ENCODE measurements at regions not wholly inside any gene's neighbourhood (a gene's known extent, or its start where the extent isn't known, plus 50 kb on each side); places are given as distances from the start of the nearest gene placed in this dataset.

GRCh38 chr6:21845018-21845417 is 251.5 kb downstream of the SOX4 start:
- DNase-seq, result no peak
- no peak overlapping the region for H3K27ac ChIP-seq

GRCh38 chr6:21845439-21846140 is 252.0 kb downstream of the SOX4 start:
- H3K36me3 ChIP-seq (replicated peaks), result no peaks in the 10 kb centered on the region
- in situ Hi-C loops (cut with HindIII; ENCODE audit: low pct_ligation_motif_present, low sequenced_read_pairs), result no loop called here
- no peak for DNase-seq
- TF ChIP-seq CTCF (IDR thresholded peaks at IDR 0.05; ENCODE audit: low read depth, low read length, missing control alignments), result no peak
- H3K4me3 ChIP-seq (ENCODE audit: low read depth, low read length), result no peak overlapping the region
- H3K27me3 ChIP-seq (replicated peaks), result no peaks in the 10 kb centered on the region
- no peak overlapping the region for H3K27ac ChIP-seq

More at GRCh38 chr6:21845018-21845417, 251.5 kb downstream of the SOX4 start:
- Histone ChIP-seq H3K36me3 (replicated peaks) (no peaks in the 10 kb centered on the region), H3K4me3 (ENCODE audit: low read depth, low read length) (no peak overlapping the region), H3K27me3 (replicated peaks) (no peaks in the 10 kb centered on the region)
- in situ Hi-C loops (cut with HindIII; ENCODE audit: low pct_ligation_motif_present, low sequenced_read_pairs), result no loop called here
- no peak for TF ChIP-seq CTCF (IDR thresholded peaks at IDR 0.05; ENCODE audit: low read depth, low read length, missing control alignments)

- no peak for TF ChIP-seq CTCF (IDR thresholded peaks at IDR 0.05; ENCODE audit: low read depth, low read length, missing control alignments)
- DNase-seq, result no peak
- Histone ChIP-seq H3K27me3 (replicated peaks) (no peaks in the 10 kb centered on the region), H3K36me3 (replicated peaks) (no peaks in the 10 kb centered on the region), H3K27ac (no peak overlapping the region), H3K4me3 (ENCODE audit: low read depth, low read length) (no peak overlapping the region)
- in situ Hi-C loops (cut with HindIII; ENCODE audit: low pct_ligation_motif_present, low sequenced_read_pairs), result no loop called here
Measured at GRCh38 chr6:21846541-21847451, 253.2 kb downstream of the SOX4 start.

GRCh38 chr6:21847711-21848480 is 254.3 kb downstream of the SOX4 start:
- DNase-seq, result no peak
- in situ Hi-C loops (cut with HindIII; ENCODE audit: low pct_ligation_motif_present, low sequenced_read_pairs), result no loop called here
- H3K27me3 ChIP-seq (replicated peaks), result no peaks in the 10 kb centered on the region
- TF ChIP-seq CTCF (IDR thresholded peaks at IDR 0.05; ENCODE audit: low read depth, low read length, missing control alignments), result no peak
- no peak overlapping the region for H3K4me3 ChIP-seq (ENCODE audit: low read depth, low read length)
- no peak overlapping the region for H3K27ac ChIP-seq
- H3K36me3 ChIP-seq (replicated peaks), result no peaks in the 10 kb centered on the region

- DNase-seq, result no peak
- TF ChIP-seq CTCF (IDR thresholded peaks at IDR 0.05; ENCODE audit: low read depth, low read length, missing control alignments), result no peak
- Histone ChIP-seq H3K27me3 (replicated peaks) (no peaks in the 10 kb centered on the region), H3K36me3 (replicated peaks) (no peaks in the 10 kb centered on the region), H3K27ac (no peak overlapping the region), H3K4me3 (ENCODE audit: low read depth, low read length) (no peak overlapping the region)
- in situ Hi-C loops (cut with HindIII; ENCODE audit: low pct_ligation_motif_present, low sequenced_read_pairs), result no loop called here
Measured at GRCh38 chr6:21850691-21851090, 257.1 kb downstream of the SOX4 start.

All from brain microvascular endothelial cell (primary cell).